Stimulated activated CD8-positive, alpha-beta memory T cell treated with anti-CD3 and anti-CD28 coated beads, Interleukin-12 subunit alpha, Interleukin-12 subunit beta, amount 100 ng/mL, for 24 hours (primary cell): ENCODE measurements at regions not wholly inside any gene's neighbourhood (a gene's known extent, or its start where the extent isn't known, plus 50 kb on each side); places are given as distances from the start of the nearest gene placed in this dataset.

Source experiments
- DNase-seq: peaks from one replicate; pipeline ENCODE4 v3.0.0-alpha.2; 2020; ENCODE audit errors: extremely low read depth

DNA sequence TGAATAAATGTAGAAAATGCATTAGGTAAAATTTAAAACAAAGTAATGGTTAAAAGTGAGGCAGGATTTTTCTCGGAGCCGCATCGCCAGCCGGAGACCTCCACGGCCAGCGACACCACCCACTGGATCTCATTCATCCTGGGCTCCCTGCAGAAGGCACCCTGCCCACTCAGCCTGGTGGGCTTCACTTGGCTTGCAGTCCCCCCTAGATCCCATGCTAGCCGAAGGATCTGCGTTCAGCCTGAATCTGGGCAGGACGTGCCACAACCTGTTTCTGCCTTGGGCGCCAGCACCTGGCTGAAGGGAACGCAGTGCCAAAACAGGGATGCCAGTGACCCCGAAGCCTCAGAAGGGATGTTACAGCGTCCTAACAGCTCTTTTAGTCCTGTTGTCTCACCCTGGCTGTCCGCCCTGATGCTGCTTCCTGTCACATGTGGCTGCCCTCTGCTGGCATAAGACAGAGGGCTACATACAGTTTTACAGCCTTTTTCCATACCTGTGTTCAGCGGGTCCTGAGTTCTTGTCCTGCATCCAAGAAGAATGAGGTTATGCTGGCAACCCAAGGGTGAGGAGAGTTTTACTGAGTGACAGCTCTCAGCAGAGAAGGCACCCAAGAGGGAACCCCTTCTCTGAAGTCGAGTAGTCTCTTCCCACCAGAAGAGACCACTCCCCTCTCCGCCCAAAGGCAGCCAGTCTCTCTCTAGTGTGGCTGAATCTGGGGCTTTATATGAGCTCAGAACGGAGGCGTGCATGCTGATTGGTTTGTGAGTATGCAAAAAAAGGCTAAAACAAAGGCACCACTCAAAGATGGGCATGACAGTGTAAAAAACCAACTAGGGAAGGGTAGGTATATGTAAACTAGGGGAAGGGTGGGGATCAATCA, 173.1 kb upstream of the GYPC start:
- no peak for DNase-seq

DNA sequence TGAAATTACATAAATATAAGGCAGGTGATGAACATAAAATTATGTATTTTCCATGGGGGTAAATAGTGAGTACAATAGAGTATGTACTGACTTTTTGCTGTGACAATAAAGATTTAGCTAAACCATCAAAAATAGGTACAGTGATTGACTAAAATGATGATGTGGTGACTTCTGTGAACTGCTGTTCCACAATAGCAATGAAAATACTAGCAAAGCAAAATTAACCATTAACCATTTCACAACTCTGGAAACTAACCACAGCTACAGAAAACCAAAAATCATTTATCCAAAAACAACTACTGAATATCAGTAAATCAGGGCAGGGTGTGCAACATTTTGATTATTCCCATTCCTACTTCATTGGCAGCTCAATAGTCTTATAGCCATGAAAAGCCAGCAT, 161.4 kb upstream of the GYPC start:
- no peak for DNase-seq

DNA sequence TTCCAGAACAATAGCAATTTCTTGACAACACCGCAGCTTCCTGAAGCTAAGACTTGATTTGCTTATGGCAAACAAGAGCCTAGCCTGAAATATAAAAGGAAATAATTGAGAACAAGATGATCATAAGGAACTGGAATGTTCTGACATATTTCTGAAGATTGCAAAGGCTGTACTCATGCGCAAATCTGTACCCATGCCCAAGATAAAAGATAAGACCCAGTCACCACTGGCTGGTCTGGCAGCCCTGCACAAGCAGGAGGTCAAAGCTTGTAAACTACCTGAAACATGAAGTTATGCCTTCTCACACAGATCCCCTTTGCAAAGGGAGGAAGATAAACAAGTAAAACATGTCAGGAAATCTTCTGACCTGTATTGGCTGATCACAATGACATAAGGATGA, 160.8 kb upstream of the GYPC start:
- DNase-seq, result no peak

DNA sequence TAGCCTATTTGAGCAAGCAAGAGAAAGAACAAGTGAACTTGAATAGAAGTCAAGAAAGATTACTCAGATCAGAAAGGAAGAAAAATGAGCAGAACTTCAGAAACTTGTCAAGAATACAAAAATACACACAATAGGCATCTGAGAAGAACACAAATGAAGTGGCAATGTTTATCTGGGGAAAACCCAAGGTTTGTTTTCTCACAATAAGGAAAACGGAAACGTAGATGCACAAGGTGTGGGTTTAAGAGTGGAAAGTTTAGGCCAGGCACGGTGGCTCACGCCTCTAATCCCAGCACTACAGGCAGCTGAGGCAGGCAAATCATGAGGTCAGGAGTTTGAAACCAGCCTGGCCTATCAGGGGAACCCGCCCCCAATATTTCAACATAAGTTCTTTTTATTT, 159.5 kb upstream of the GYPC start:
- no peak for DNase-seq

DNA sequence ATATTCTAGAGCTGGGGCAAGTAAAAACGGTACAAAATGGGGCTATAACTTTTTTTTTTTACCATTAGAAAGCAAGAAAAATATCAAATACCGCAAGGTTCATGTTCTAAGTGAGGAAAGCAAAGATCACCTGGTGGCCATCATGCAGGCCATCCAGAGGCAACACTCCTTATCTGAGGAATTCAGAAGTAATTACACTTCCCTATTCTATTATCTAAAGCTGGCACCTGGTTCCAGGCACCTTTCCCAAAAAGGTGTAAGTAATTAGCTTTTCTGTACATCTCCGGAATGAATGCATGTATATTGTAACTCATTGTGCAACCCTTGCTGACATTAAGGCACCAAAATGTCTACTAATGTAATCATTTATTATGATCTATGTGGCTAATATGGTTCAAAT, 152.5 kb upstream of the GYPC start:
- no peak for DNase-seq

DNA sequence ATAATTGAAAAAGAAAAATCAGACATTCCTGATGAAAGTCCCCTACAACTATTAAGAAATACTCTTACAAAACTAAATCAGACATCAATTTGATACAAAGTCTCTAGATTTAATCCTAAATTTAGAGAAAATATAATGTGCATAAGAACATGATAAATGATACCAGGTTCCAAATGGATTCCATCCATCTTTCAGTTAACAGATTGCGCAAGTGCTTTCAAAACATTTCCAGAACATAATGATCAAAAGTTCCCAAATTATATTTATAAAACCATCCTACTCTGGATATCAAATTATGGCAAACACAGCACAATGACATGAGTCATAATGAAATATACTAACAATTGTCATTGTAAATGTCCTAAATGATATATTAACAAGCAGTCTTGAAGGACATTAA, 151.0 kb upstream of the GYPC start:
- DNase-seq, result no peak

DNA sequence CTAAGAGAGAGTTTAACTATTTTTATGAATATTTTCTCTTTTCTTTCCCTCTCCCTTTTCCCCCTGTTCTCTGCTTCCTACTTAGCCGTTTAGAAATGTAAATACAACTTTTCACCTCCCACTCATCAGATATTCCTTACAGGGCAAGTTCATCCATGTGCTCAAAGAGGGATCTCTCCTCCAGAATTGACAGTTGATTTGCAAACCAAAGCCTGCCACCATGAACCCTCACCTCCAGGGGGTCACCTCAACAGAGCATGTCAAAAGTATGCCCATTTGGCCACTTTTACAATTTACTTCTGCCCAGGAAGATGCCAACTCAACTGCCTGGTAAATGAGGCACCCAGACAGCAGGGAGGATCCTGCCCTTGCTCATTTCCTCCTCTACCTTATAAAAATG, 149.2 kb upstream of the GYPC start:
- no peak for DNase-seq

DNA sequence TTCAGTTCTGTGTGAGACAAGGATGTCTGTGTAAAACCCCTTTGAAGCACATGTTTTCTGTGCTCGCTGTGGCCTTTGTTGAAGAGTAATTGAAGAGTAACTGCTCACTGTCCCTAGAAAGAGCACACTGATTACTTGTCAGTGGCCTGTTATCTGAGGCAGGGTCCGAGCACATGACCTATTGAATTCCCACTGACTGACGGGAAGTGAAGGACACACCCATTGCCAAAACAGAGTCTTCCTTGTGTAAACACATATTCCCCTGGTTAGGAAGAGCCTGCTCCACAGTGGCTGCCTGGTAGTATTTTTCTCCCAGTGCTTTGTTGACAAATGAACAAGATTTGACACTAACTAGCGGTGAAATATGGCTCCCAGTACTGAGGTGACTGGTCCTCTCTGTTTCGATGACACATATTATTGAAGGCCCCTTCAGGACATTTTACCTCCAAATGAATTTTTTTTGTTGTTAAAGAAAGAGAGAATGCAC, 148.5 kb upstream of the GYPC start:
- no peak for DNase-seq

DNA sequence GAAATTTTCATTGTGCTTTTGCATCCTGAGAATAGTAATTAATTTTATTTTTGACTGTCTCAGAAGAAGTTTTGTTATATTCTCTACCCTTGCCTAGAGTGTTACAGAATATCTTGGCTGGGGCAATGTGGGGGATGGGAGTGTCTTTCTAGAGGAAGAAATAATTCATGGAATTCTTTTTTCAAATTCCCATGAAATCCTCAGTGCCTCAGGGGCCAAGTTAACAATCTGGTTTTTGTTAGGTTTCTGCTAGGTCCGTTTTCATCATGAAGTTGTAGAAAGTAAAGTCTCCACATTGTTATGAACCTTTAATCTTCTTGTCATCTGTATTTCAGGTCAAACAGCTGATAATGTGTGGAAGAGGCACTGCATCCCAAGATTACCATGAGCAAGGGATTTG, 145.6 kb upstream of the GYPC start:
- DNase-seq, result no peak

DNA sequence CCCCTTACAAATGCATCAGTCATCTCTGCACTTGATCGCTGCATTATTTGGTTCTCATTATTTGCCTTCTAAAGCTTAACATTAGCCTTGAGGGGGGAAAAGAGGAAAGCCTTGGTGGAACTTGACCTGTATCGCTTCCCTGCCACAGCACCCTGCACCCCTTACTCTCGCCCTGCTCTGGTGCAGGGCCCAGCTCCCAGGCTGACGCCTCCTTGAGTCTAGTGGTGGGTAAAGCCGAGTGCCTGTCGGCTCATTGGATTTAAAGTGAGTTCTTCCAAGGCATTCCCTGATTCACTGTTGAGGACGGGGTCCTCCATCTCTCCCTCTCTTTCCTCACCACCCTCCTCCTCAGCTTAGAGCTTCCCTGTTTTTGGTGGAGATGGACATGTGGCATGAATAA, 145.0 kb upstream of the GYPC start:
- no peak for DNase-seq

DNA sequence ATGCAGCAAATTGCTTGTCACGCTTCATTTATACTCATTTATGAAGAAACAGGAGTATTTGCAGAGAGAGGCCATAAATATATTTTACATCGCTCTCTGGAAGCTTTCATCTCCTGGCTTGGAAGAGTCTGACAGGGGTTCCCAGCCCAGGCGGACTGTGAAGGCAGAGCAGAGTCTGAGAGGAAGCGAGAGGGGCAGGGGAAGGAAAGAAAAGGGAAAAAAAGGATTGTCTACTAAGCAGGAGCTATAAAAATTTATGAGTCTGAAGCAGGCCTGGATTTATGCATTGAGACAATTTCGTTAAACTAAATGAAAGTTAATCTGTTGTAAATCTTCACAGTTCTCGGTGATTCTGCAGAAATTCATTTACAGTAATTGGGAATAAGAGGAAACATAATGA, 143.9 kb upstream of the GYPC start:
- DNase-seq, result no peak

DNA sequence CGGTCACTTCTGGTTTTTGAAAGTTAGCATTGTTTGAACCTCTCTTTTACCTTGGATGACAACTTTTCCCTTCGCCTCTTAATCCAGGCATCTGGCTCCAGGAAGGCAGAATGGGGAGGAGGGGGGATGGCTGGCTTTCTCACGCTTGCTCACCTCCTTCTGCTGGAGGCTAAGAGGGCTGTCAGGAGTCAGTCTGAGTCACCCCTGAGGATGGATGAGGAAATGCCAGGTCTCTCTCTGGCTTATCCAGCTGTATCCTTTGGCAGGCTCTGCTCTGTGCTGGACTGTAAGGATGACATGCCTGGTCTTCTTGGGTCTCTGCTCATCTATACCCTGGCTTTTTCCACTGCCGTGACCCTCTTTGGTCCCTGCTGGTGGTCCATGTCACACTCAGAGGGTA, 142.9 kb upstream of the GYPC start:
- no peak for DNase-seq

DNA sequence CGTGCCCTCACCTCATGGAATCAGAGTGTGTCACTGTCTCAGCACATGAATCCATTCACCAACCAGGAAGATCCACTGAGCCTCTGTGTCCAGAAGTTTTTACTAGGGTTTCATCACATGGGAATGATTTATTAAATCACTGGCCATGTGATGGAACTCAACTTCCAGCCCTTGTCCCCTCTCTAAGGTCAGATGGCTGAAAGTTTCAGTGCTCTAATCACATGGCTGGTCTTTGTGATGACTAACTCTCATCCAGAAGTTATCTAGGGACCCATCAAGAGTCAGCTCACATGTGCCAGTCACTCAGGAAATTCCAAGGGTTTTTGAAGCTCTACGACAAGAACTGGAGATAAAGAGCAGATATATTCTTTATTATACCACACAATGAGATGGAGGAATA, 140.5 kb upstream of the GYPC start:
- DNase-seq, result no peak

DNA sequence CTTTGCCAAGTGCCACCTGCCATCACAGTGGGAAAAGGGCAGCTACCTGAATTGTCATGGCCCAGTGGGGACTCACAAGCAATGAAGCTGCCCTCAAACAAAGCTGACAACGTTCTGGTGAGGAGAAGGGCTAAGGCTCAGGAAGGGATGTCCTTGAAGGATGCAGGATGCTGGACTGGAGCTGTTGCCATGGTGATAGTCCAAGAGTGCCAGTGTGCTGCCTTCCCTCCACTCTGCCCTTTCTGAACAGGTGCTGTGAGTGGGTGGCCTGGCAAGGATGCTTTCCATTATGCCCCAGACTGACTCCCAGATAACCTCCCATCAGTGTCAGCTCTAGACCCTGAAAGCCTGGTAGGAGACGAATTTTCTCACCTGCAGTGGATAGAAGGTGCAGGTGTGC, 137.8 kb upstream of the GYPC start:
- DNase-seq, result no peak

DNA sequence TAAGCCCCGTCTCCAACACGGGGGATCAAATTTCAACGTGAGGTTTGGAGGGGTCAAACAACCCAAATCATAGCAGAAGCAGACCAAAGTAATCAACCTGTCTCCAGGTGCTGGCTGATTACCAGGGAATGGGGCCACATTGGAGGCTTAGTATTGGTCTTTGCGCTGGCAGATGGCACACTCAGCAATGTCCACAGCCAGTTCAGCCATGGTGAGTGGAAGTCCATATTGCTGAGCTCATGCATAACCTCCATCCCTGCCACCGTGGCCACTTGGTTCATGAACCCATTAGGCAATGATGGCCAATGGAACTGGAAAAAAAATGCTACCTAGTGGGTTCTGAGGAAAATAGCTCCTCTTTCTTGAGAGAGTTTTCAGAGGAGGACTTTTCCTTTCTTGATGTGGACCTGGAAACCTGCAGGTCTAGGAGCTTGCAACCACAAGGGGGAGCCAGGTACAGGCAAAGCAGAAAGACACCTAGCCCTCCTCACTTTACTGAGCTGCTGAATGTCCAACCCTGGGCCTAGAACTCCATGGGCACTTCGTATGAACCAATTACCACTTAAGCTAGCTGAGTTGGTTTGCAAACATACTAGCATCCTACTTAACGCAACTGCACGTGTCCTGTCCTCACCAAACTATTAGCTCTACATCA, 128.0 kb upstream of the GYPC start:
- DNase-seq, result peak; percentile 24

DNA sequence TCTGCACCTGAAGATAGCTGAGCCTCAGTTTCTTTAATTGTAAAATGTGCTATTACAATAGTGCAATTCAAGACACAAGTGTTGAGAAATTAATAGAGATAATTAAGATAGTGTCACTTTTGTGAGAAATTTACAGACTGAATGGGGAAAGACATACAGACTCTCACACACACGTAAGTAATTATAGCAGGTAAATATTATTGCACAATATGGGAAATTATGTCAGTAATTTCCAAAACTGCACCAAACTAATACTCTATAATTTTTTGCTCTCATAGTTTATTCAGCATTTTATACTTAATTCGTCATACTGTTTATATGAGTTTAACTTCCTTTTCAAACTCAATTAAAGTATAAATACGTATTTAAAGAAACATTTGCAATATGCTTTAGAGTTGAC, 124.9 kb upstream of the GYPC start:
- DNase-seq, result no peak

DNA sequence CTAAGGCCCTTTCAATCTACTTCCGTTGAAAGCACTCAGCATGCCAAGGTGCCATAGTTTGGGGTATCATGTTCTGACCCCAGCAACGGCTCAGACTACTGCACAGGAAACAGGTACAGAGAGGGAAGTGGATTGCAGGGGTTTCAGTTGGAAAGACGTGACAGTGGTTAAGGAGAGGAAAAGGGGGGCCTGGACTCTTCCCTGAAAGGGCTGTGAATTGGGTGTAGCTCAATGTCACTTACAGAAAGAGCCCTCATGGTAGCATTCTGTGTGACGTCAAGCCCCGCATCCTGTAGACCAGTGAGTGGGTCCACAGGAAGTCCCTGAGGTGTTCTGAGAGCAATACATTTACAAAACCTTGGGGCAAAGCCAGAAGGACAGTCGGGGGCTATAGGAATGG, 121.5 kb upstream of the GYPC start:
- no peak for DNase-seq

DNA sequence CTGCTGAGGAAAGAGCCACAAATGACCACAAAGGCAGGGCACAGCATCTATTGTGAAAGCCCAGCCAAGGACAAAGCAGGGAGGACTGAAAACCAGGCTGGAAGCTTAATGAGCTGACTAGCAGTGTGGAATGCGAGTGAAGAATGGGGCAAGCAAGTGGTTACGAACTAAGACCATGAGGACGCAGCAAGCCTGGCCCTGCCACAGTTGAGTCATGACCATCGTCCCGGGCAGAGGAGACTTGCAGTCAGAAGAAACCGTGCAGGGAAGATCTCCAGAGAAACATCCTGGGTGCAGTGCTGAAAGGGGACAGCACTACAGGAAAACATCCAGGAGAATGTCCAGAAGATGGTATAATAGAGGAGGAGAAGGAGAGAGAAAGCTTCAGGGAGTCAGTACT, 120.5 kb upstream of the GYPC start:
- no peak for DNase-seq

DNA sequence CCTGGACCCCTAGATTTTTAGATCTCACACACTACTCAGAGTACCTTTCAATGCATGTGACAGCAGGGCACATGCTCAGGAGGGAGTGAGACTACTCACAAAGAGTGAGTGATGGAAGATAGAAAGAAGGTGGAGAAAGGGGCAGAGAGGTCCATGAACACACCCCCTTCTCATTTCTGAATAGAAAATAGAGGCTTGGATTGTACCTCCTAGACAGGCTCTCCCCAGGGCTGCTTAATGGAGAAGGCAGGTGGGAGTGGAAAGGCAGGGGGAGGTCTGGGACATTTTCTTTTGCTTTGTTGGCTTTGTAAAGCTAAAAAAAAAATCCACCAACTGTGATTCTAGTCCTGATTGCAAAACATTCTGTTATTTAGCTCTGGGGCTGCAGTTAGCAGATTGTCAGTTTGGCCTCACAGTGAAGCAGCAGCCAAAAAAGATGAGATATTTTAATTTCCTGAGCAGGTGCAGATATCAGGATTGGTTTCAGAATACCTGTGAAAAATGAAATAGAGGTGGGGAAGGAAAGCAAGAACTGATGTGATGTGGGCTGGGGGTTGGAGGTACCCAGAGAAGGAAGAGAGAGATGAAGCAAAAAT, 119.3 kb upstream of the GYPC start:
- no peak for DNase-seq

DNA sequence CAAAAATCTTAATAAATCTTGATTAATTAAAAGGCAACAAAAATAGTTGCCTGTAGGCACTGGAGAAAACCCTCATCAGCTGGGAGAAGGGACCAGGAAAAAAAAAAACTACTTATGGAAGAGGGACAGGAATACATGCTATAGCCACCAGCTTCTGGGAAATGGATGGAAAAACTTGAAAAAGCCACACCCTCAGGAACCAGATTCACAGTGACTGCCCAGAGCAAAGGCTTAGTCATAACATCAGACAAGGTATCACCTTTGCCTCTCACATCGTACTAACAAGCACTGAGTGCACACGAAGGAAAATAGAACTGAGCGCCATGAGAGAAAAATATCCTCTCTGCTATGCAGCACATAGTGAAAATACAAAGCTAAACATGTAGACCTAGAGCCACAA, 116.9 kb upstream of the GYPC start:
- DNase-seq, result no peak

DNA sequence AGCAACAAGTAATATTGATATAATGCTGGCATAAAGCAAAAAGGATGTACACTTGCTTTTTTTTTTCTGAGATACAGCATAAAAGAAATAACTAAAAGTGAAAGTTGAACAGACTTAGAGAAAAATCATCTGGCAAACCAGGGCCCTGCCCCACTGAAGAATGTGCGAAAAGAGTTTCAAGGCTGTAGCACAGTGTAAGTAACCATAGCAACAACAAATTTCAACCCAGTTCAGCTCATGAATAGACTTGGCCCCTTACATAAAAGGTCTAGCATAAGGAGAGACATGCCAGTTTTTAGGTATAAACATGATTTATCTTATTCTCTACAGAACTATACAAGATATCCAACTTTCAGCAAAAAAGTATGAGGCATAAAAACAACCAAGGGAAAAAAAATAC, 113.7 kb upstream of the GYPC start:
- DNase-seq, result no peak

DNA sequence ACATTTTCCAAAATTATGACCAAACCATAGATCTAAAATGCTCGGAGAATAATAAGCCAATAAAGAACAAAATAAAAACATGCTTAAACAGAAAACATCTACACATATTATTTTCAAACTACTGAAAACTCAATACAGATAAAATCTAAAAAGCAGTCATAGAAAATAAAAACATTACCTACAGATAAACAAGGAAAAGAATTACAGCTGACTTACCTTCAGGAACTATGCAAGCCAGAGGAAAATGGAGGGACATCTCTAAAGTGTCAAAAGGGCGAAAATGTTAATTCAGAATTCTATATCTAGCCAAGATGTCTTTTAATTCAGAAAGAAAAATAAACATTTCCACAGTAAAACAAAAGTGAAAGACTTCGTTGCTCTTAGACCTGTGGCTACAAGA, 112.9 kb upstream of the GYPC start:
- DNase-seq, result no peak

DNA sequence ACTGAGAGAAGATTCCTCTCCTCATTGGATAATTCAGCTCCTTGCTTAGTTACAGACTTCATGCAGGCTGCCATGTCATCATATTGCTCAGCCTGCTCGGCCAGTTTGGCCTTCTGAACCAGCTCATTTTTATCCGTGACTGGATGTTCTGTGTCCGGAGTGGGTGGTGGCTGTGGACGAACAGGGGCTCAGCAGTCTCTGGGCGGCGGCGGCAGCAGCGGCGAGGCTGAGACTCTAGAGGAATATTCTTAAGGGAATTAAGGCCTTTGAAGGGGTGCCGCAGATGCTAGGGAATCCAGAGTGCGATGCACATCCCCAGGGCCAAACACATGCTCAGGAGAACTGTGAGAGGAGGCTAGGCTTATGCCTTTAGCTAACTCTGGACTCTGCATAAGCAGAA, 97.9 kb upstream of the GYPC start:
- no peak for DNase-seq
